CD4-positive, alpha-beta T cell (primary cell): ENCODE measurements at regions not wholly inside any gene's neighbourhood (a gene's known extent, or its start where the extent isn't known, plus 50 kb on each side); places are given as distances from the start of the nearest gene placed in this dataset.

Experiments
- ATAC-seq: fragments of 200-7000 bp; cut with Tn5 transposase; one replicate; pipeline ENCODE4 v1.10.0; 2022; ENCODE audit warnings: mild to moderate bottlenecking; ENCODE audit not compliant: poor library complexity
- CTCF ChIA-PET: fragments of 350-600 bp; sonication (Branson Sonifier 250); formaldehyde crosslinking; loops from one replicate; lab custom pipeline; 2021; ENCODE audit warnings: antibody characterized with exemption, inconsistent platforms; lab: Charles Lee
- POLR2A ChIA-PET: fragments of 350-600 bp; sonication (Branson Sonifier 250); formaldehyde crosslinking; loops from one replicate; lab custom pipeline; 2021; ENCODE audit warnings: antibody characterized with exemption, inconsistent platforms; lab: Charles Lee
- DNase-seq, 14 experiments: peaks; one replicate each; pipeline ENCODE4 v3.0.0-alpha.2; 2013 to 2020; ENCODE audit warnings: mixed read lengths in 2 of 14
- H3K27ac ChIP-seq, 2 donors: one replicate each; pipeline versions ENCODE4 v1.5.1 to v1.7.0; 2013; ENCODE audit warnings: low read length in 2 of 2, low read depth in 1 of 2, mild to moderate bottlenecking in 1 of 2
- H3K27me3 ChIP-seq, 2 experiments: 1 replicate in 1 of 2; 2 replicates in 1 of 2; pipeline versions ENCODE4 v1.6.1 to v1.7.0; 2013; ENCODE audit warnings: low read length in 2 of 2, control low read depth in 1 of 2, mild to moderate bottlenecking in 1 of 2, moderate library complexity in 1 of 2; ENCODE audit not compliant: insufficient read depth in 2 of 2, control insufficient read depth in 1 of 2
- H3K36me3 ChIP-seq: one replicate; pipeline ENCODE4 v1.6.1; 2013; ENCODE audit warnings: low read length, control low read depth; ENCODE audit not compliant: insufficient read depth
- H3K4me1 ChIP-seq: one replicate; pipeline ENCODE4 v1.6.1; 2013; ENCODE audit warnings: low read length, control low read depth; ENCODE audit not compliant: insufficient read depth
- H3K4me3 ChIP-seq: one replicate; pipeline ENCODE4 v1.5.1; 2013; ENCODE audit warnings: mild to moderate bottlenecking, low read length, moderate library complexity
- H3K9me3 ChIP-seq, 2 experiments: 1 replicate in 1 of 2; 2 replicates in 1 of 2; pipeline versions ENCODE4 v1.6.1 to v1.7.0; 2013; ENCODE audit warnings: low read length in 2 of 2, mild to moderate bottlenecking in 2 of 2, control low read depth in 1 of 2, moderate library complexity in 1 of 2; ENCODE audit not compliant: control insufficient read depth in 1 of 2, insufficient read depth in 1 of 2
- H3K27ac Mint-ChIP-seq: one replicate; pipeline ENCODE4 v1.8.0; 2020; ENCODE audit warnings: mixed read lengths
- H3K27me3 Mint-ChIP-seq: one replicate; pipeline ENCODE4 v1.8.0; 2021; ENCODE audit warnings: mixed read lengths
- H3K36me3 Mint-ChIP-seq: one replicate; pipeline ENCODE4 v1.8.0; 2021; ENCODE audit warnings: low read depth, mixed read lengths
- H3K4me1 Mint-ChIP-seq: one replicate; pipeline ENCODE4 v1.8.0; 2021; ENCODE audit warnings: low read depth, mixed read lengths
- H3K4me3 Mint-ChIP-seq: one replicate; pipeline ENCODE4 v1.8.0; 2020; ENCODE audit warnings: mild to moderate bottlenecking, mixed read lengths
- H3K9me3 Mint-ChIP-seq: one replicate; pipeline ENCODE4 v1.8.0; 2020; ENCODE audit warnings: mixed read lengths
- CTCF ChIP-seq: fragments of 200-600 bp; IDR thresholded peaks from one replicate; pipeline ENCODE4 v1.8.0; 2022; ENCODE audit warnings: antibody characterized with exemption, mild to moderate bottlenecking
- intact Hi-C, 2 experiments: fragments of 100-400 bp; cut with DNase I in 1 of 2; cut with micrococcal nuclease in 1 of 2; formaldehyde crosslinking; loops; one replicate each; pipeline versions ENCODE4 v1.15.1 to v1.9.0; 2023 to 2025; cut with DNase I, micrococcal nuclease

- H3K27me3 Mint-ChIP-seq: no peaks in the 10 kb centered on the region
- no peak overlapping the region for H3K27ac ChIP-seq
- ChIA-PET CTCF (no interaction called here), POLR2A (no interaction called here)
- TF ChIP-seq CTCF: no peak
- no peak overlapping the region for H3K4me3 Mint-ChIP-seq
- H3K4me3 ChIP-seq: no peak overlapping the region
- H3K27ac Mint-ChIP-seq: no peak overlapping the region
- no peaks in the 10 kb centered on the region for H3K4me1 ChIP-seq
- DNase-seq (no peak), ATAC-seq (no peak)
- intact Hi-C loops: no loop called here
- no peaks in the 10 kb centered on the region for H3K36me3 Mint-ChIP-seq
- no peaks in the 10 kb centered on the region for H3K4me1 Mint-ChIP-seq
- H3K9me3 ChIP-seq: no peaks in the 10 kb centered on the region
- H3K9me3 Mint-ChIP-seq: no peaks in the 10 kb centered on the region
- H3K27me3 ChIP-seq: no peaks in the 10 kb centered on the region
- no peaks in the 10 kb centered on the region for H3K36me3 ChIP-seq
Measured at GRCh38 chr2:39530411-39530866, 93.4 kb upstream of the MAP4K3 start.

GRCh38 chr2:39531220-39531777, 94.2 kb upstream of the MAP4K3 start:
- TF ChIP-seq CTCF: no peak
- POLR2A ChIA-PET: no interaction called here
- Mint-ChIP-seq H3K27ac (no peak overlapping the region), H3K27me3 (no peaks in the 10 kb centered on the region), H3K36me3 (no peaks in the 10 kb centered on the region), H3K9me3 (no peaks in the 10 kb centered on the region), H3K4me3 (no peak overlapping the region), H3K4me1 (no peaks in the 10 kb centered on the region)
- intact Hi-C loops: no loop called here
- DNase-seq (no peak), ATAC-seq (no peak)
- no peaks in the 10 kb centered on the region for H3K4me1 ChIP-seq
- no peak overlapping the region for H3K4me3 ChIP-seq
- CTCF ChIA-PET: no interaction called here
- no peaks in the 10 kb centered on the region for H3K27me3 ChIP-seq
- no peak overlapping the region for H3K27ac ChIP-seq
- H3K36me3 ChIP-seq: no peaks in the 10 kb centered on the region
- H3K9me3 ChIP-seq: no peaks in the 10 kb centered on the region

- Histone ChIP-seq H3K9me3 (no peaks in the 10 kb centered on the region), H3K27ac (no peak overlapping the region), H3K4me3 (no peak overlapping the region), H3K4me1 (no peaks in the 10 kb centered on the region), H3K36me3 (no peaks in the 10 kb centered on the region), H3K27me3 (no peaks in the 10 kb centered on the region)
- ATAC-seq (no peak), DNase-seq (no peak)
- Mint-ChIP-seq H3K27me3 (no peaks in the 10 kb centered on the region), H3K36me3 (no peaks in the 10 kb centered on the region), H3K4me1 (no peaks in the 10 kb centered on the region), H3K9me3 (no peaks in the 10 kb centered on the region), H3K27ac (no peak overlapping the region), H3K4me3 (no peak overlapping the region)
- ChIA-PET POLR2A (interaction anchor here (0.6 kb wide), 1 partner anchor 219 kb away, joined by 3 read pairs; no protein-coding TSS in a partner anchor), CTCF (no interaction called here)
- intact Hi-C loops: no loop called here
- TF ChIP-seq CTCF: no peak
Measured at GRCh38 chr2:39532933-39533332, 95.8 kb upstream of the MAP4K3 start.
